ENCODE measurements at regions not wholly inside any gene's neighbourhood (a gene's known extent, or its start where the extent isn't known, plus 50 kb on each side); places are given as distances from the start of the nearest gene placed in this dataset.
"Not testable (repeated sequence)": the region's sequence is repeated elsewhere in the genome, so short reads cannot be mapped to it uniquely, and the experiment has no call there.

- no peak for TF ChIP-seq POLR2A (IDR thresholded peaks at IDR 0.05)
- no peak for TF ChIP-seq EP300 (IDR thresholded peaks at IDR 0.05)
- no peak for TF ChIP-seq CTCF (IDR thresholded peaks at IDR 0.05)
- no peaks in the 10 kb centered on the region for H3K4me1 ChIP-seq
- WGBS, 2 donors = 82 to 100% methylated on average over 3 of the region's 3 CpGs
- H3K9me3 ChIP-seq = peaks cover 0 to 4% (median 0%) of the 10 kb centered on the region in 4 donors
- H3K27me3 ChIP-seq = no peaks in the 10 kb centered on the region
- H3K36me3 ChIP-seq = no peaks in the 10 kb centered on the region
- no peak overlapping the region for H3K27ac ChIP-seq
- no peak overlapping the region for H3K4me3 ChIP-seq
- DNase-seq (ENCODE audit: low spot score in 2 of 2) = no peak
Observed at GRCh38 chr14:43341921-43342320, 1165.2 kb downstream of the FSCB start.

- WGBS, 2 donors = 53 to 64% methylated on average over 1 of the region's 1 CpG
- H3K4me1 ChIP-seq = no peaks in the 10 kb centered on the region
- DNase-seq (ENCODE audit: low spot score in 2 of 2) = no peak
- H3K27ac ChIP-seq = no peak overlapping the region
- H3K27me3 ChIP-seq = no peaks in the 10 kb centered on the region
- H3K36me3 ChIP-seq = no peaks in the 10 kb centered on the region
- H3K9me3 ChIP-seq = no peaks in the 10 kb centered on the region
- no peak overlapping the region for H3K4me3 ChIP-seq
- no peak for TF ChIP-seq POLR2A (IDR thresholded peaks at IDR 0.05)
- TF ChIP-seq CTCF (IDR thresholded peaks at IDR 0.05) = no peak
- TF ChIP-seq EP300 (IDR thresholded peaks at IDR 0.05) = no peak
Observed at GRCh38 chr14:43338713-43339112, 1168.4 kb downstream of the FSCB start.

- DNase-seq (ENCODE audit: low spot score in 2 of 2) = no peak
- TF ChIP-seq EP300 (IDR thresholded peaks at IDR 0.05) = no peak
- TF ChIP-seq CTCF (IDR thresholded peaks at IDR 0.05) = no peak
- Histone ChIP-seq H3K27ac (no peak overlapping the region), H3K36me3 (no peaks in the 10 kb centered on the region), H3K4me3 (no peak overlapping the region), H3K4me1 (no peaks in the 10 kb centered on the region), H3K9me3 (no peaks in the 10 kb centered on the region), H3K27me3 (no peaks in the 10 kb centered on the region)
- WGBS, 2 donors = 40 to 41% methylated on average over 2 of the region's 2 CpGs
Observed at GRCh38 chr14:43336351-43336750, 1170.7 kb downstream of the FSCB start.

- 85 to 95% methylated on average over 10 to 23 of the region's 24 CpGs for WGBS, 2 donors
- not testable (repeated sequence) for H3K27ac ChIP-seq; H3K4me1 ChIP-seq; H3K27me3 ChIP-seq; DNase-seq (ENCODE audit: low spot score in 2 of 2); H3K36me3 ChIP-seq; H3K4me3 ChIP-seq; H3K9me3 ChIP-seq
Observed at GRCh38 chr14:43326501-43327407, 1180.3 kb downstream of the FSCB start.

- TF ChIP-seq CTCF (IDR thresholded peaks at IDR 0.05) (no peak), EP300 (IDR thresholded peaks at IDR 0.05) (no peak), POLR2A (IDR thresholded peaks at IDR 0.05) (no peak)
- Histone ChIP-seq H3K4me1 (no peaks in the 10 kb centered on the region), H3K4me3 (no peak overlapping the region), H3K27me3 (no peaks in the 10 kb centered on the region), H3K36me3 (no peaks in the 10 kb centered on the region), H3K9me3 (no peaks in the 10 kb centered on the region), H3K27ac (no peak overlapping the region)
- WGBS, 2 donors = 84% methylated on average over 2 of the region's 2 CpGs
- no peak for DNase-seq (ENCODE audit: low spot score in 2 of 2)
Observed at GRCh38 chr14:43316427-43316826, 1190.7 kb downstream of the FSCB start.
